ENCODE measurements at regions not wholly inside any gene's neighbourhood (a gene's known extent, or its start where the extent isn't known, plus 50 kb on each side); places are given as distances from the start of the nearest gene placed in this dataset.

DNA sequence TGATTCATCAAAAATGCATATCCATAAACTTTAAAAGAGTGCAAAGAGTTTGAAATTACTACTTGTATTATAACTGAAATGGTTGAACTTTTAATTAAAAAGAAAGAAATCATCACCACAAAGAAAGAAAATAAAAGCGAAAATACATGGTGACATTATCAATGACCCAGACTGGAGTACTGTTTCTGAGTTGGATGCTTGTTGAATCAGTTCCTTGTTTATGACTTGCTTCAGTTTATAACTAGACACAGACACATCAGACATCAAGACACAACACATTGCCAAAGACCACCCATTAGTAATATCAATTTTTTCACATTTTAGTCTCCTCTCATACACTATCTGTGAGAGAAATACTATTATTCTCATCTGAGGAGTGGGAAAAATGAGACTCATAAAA is 293.0 kb downstream of the MRPL39 start:
- TF ChIP-seq, protein P1, sequence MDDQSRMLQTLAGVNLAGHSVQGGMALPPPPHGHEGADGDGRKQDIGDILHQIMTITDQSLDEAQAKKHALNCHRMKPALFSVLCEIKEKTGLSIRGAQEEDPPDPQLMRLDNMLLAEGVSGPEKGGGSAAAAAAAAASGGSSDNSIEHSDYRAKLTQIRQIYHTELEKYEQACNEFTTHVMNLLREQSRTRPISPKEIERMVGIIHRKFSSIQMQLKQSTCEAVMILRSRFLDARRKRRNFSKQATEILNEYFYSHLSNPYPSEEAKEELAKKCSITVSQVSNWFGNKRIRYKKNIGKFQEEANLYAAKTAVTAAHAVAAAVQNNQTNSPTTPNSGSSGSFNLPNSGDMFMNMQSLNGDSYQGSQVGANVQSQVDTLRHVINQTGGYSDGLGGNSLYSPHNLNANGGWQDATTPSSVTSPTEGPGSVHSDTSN (IDR thresholded peaks at IDR 0.05), result no peak
- TF ChIP-seq RAD21 (conservative IDR thresholded peaks at IDR 0.05 in 1 of 2, IDR thresholded peaks at IDR 0.05 in 1 of 2), result no peak

All from A549 (cell line).